NCI-H1436 (cell line): ENCODE measurements at regions not wholly inside any gene's neighbourhood (a gene's known extent, or its start where the extent isn't known, plus 50 kb on each side); places are given as distances from the start of the nearest gene placed in this dataset.

Experiments used
- DNase-seq: peaks from one replicate; lab custom pipeline; 2025; lab: John Stamatoyannopoulos, UW

DNA sequence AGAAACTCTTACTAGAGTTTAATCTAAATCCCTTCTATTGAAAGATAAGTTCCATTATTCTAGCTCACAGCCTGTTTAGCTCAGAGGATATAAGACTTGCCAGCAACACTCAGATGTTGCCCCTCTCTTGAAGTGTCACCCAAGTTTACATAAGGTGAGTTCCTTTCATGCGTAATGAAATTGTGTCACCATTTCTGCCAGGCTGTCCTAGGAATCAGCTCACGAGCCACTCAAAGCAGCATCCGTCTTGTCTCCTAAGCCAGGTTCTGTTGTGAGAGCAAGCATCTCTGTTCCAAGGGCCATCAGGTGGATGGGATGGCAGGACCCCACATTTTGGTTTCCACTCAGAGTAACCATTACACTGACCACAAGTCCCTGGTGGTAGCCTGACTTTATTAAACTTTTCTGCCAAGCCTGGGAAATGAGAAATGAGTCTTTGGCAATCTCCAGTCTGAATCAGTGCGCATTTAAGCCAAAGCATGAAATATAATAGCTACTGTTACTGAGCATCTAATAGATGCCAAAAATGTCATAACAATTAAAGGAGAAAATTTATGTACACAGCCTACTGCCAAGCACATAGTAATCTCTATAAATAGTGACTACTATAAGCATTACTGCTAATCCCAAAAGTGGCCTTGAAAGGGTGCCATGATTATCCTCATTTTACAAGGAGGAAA is 179.6 kb upstream of the MIR17HG start:
- DNase-seq, result no peak

DNA sequence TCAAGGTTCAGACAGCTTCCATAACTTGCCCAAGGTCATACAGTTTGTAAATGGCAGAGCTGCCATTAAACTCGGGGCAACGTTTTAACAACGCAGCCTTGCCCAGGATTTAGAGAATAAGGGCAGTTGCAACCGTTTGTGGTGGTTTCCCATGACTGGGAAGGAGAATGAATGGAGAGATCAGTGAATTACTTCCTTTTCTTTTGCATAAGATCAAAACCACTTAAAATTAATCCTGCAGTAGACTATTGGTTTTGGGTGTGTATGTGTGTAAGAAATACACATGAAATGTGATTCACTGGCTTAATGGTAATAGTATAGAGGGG is 179.1 kb upstream of the MIR17HG start:
- no peak for DNase-seq

DNA sequence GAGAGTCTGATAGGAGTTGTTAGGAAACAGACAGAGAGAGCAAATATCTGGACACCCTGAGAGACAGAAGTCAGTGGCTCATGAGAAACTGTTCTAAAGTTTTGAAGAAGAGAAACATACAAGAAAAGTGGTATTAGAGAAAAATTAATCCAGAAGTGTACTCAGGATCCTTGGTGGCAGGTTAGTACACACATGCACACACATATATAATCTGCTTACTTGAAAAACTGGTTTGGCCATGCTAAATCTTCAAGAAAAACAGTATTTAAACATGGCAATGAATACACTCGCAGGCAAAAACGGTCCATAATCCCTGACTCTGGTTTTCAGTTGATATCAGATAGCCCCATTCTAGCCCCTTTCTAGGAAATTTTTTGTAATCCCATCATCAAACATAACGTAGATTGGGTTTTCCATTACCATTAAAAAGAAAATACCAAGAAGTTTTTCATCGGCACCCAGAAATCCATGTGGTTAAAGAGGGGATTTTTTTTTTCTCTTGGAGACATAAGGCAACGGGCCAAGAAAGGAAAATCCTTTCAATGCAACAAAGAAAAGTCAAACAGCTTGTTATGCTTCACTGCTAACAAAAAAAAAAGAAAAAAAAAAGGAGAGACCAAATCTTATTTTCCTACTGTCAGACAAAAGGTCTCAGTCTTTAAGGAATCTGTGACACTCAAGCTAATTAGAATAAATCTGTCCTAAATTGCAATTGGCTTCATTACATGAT is 178.0 kb upstream of the MIR17HG start:
- DNase-seq, result no peak

DNA sequence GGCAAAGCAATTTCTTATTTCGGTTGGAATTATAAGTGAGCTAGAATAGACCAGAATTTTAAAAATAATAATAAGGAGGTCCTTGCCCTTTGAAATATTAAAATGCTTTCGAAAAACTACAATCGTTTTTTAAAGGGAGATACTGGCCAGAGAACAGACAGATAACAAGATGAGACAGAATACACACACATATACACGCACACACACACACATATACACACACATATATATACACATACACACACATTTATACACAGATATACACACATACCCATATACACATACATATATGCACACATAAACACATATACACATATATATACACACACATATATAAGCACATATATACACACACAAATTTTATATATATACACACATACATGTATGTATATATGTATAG is 175.3 kb upstream of the MIR17HG start:
- no peak for DNase-seq

DNA sequence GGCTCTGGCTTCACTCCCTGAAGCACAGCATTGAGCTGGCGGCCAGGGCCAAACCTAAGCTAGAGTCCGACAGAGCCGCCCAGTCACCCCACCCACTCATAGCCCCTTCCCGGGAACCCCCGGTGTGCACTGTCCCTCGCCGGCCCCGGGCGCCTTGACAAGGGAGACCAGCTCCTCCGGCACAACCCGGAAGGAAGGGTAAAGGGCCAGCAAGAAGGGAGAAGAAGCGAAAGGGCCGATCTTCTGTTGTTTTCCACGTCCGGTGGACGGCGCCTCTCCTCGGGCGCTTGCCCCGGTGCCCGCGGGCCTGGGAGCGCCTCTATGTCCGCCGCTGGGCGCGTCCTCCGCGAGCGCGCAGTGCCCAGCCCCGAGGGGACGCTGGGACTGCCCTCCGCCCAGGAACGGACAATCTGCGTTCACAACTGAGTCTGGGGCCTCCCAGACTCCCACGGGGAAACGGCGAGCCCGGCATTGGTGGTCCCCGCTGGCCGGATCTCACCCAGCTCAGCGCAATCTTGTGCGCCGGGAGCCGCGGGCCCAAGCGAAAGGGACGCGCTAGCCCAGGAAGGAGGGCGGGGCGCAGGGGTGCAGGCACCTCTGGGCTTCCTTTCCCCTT is 172.5 kb upstream of the MIR17HG start:
- DNase-seq, result no peak

DNA sequence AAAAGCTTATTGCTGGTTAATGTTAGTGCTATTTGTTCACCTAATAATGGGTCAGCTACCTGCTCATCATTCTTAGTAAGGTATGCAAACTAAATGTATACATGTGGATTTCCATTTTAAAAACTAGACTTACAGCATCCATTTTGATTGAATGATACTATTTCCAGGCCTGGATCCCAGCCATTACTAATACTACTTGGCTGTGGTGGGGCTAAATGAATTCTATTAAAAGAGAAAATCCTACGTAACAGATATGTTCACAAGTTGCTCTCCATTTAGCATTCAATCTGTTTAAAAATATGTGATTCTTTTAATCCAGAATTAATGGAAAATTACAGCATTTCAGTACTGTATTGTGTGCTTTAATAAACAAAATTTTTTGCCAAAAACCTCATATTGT is 169.4 kb upstream of the MIR17HG start:
- DNase-seq, result no peak

DNA sequence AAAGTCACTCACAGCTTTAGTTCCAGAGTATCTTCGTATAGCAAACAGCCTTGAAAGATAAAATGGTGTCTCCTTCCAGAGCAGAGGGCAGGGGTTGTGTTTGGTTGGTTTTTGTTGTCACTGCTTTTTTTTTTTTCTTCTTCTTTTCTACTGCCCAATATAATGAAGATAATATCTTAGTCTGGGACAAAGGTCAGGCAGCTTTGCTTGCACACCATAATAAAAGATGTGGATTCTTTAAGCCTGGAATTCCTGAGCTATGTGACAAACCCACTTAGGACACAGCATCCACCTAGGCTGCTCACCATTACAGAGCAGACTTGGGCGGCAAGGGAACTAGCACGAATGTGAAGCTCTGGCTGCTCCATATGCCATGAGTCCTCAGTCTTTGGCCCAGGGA is 165.6 kb upstream of the MIR17HG start:
- DNase-seq, result no peak

DNA sequence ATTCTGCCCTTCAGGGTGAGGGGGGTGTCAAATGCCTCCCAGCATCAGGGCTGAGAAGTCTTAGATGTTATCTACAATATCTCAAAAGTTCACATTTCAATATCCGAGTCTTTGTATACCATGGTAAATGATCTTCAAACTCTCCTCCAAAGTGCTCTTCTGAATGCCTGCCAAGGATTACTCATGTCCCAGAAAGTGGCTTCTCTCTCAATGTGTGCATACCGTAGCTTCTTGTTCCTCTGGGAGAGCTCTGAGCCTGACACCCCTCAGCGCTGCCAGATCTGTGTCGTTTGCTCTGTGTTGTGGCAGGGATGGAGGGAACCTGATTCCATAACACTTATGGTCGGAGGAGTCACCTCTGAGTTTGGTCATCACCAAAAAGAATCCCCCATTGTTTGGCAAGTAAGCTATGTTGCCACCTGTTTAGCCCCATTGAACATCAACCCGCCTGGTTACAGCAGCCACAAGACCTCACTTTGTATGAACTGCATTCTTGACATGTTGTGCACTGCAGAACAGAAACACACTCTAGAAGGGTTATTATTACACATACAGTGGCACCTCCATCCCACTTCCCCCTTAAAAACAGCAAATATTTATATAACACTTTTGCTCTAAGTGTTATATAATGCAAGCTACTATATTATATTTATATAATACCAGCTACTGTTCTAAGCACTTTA is 163.1 kb upstream of the MIR17HG start:
- DNase-seq, result no peak

DNA sequence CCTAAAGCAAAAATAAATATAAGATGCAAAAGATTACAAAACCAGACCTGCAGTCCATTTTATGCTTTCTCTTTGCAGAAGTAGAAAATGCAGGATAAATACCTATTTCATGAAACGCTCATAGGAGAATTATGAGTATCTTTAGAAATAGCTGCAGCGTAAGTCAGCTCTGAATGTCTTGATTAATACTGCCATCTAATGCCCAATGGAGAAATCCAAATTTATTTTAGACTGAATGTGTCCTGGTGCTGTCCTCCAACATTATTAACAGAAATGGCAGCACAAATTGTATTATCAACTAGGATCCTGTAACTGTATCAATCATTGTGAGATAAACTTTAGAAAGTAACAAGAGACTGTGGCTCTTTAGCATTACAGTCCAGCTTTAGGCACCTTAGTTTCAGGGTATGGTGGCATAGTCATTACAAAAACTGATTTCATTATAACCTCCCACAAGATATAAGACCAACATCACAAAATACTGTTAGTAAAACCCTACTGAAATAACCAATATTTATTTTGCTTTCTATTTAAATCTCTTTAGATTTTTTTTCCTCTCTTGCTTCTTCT is 162.1 kb upstream of the MIR17HG start:
- no peak for DNase-seq

DNA sequence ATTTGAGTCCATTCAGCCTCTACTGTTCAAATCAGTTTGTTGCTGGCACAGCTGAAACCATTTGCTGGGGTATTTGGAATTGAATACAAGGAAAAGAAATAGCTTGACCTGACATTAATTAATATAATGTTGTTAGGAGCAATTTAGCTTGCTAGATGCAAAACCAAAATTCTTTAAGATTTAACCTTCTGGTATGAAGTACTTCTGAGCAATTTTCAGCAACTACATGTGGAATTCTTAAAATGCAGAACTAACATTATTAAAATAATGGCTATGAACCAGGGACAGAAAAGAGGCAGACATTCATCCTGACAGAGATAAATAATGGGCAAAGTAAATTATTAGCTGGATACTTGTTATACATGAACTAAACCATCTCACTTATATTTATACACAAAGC is 160.0 kb upstream of the MIR17HG start:
- no peak for DNase-seq

DNA sequence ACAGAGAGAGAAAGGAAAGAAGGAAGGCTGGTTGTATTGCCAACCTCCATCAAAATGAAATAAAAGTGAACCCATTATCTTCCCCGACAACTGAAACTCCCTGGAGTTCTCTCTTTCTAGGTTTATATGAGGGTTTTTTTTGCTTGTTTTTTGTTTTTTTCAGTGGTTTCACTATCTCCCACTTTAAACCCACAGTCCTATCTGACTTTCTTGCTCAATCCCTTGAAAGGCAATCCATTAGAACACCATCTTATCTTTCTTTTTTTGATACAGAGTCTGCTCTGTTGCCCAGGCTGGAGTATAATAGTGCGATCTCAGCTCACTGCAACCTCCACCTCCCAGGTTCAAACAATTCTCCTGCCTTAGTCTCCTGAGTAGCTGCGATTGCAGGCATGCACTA is 158.0 kb upstream of the MIR17HG start:
- DNase-seq, result no peak

DNA sequence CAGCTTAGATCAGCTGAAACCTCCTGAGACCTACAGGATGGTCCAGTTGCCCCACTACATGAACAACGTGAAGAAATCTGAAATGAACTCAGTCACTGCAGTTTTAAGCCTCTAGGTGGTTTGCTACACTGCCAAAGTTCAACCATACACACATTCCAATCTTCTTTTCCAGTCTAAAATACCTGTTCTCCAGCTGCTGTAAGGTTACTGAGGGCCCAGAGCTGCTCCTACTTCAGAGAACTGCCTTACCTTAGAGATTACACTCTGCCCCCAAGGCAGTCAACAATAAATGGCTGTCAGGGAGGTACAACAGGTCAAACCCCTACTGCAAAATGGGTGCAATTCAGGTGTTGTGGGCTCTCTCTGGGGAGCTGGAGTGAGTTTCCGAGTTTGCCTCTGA is 154.1 kb upstream of the MIR17HG start:
- no peak for DNase-seq

DNA sequence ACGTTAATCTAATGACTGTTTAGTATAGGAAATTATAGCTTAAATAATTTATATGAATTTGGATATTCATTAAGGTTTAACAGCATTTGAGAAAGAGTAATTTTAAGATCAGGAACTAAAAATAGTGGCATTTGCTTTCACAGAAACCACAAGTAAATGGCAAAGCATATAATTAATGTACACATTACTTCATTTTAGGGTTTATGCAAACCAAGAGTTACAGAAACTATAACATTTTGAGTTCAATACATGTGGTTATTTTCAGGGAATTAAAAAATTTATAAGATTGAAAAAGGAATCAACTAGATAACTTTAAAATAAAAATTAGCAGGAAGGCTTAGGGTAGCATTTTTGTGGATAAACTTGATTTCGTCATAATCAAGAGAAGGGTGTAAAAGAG is 151.7 kb upstream of the MIR17HG start:
- no peak for DNase-seq

DNA sequence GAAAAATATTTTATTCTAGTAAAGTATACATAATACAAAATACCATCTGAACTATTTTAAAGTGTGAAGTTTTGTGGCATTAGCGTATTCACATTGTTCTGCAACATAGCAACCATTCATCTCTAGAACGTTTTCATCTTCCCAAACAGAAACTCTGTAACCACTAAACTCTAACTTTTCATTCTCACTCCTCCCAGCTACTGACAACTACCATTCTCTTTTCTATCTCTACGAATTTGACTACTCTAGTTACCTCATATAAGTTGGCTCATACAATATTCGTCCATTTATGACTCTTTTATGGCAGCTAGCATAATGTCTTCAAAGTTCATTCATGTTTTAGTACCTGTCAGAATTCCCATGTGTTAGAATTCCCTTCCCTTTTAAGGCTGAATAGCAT is 150.5 kb upstream of the MIR17HG start:
- no peak for DNase-seq

DNA sequence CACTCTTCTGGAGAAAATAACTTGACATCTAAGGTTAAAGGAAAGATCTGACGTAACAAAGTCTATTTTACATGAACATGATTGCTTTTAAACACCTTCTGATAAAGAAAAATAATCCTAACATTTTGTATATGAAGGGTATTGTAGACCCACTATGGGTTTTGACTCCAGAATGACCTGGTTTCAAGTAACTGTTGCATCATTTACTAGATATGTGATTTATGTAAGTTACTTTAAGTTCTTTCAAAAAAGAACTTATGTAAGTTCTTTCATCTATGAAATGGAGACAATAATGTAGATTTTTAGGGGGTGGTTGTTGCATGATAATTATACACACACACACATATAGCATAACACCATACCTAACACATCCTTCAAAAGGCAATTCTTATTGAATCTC is 147.6 kb upstream of the MIR17HG start:
- DNase-seq, result no peak

DNA sequence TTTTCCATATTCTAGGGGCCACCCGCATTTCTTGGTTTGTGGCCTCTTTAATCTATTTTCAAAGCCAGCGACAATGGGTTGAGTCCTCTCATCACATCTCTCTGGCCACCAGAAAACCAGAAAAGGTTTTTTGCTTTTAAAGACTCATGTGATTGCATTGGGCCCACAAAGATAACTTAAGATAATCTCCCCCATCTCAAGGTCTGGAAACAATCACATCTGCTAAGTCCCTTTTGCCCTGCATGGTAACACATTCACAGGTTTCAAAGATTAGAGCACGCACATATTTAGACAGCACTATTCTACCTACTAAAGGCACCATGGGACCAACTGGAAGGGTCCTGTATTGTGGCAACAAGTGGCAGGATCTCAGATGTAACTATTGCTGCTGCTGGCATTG is 147.0 kb upstream of the MIR17HG start:
- no peak for DNase-seq

DNA sequence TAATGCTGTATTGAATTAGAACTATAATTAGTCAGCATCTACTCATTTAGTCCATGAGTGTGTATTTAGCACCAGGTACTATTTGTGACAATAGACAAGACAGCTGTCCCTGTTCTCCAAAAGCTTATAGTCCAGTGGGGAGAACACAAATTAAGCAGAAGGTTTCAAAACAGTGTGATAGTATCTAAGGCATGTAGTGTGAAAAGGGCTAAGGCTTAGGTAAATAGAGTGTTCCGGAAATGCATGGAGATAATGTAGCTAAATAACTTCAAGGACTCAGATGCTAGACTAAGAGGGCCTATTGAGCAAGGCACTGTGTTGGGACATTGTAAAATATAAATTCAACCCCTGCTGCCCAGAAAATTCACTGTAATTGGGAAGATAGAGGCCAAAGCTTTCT is 144.1 kb upstream of the MIR17HG start:
- no peak for DNase-seq

DNA sequence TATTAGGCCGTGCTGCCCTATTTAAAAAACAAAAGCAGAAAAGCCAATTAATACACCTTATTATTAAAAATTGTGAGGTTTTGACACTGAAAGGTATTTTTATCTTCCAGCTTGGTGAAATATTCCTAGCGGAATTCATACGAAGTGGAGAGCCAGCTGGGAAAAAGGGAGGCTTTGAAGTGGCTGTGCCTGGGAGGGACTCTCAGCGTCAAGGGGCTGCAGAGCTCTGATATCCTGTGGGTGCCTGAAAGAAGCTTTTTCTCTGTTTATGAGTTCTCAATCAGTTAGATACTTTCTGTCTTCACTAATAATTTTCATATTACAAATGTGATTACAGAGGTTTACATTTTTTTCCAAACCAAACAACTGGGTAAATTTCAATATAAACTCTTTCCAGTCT is 140.2 kb upstream of the MIR17HG start:
- no peak for DNase-seq

DNA sequence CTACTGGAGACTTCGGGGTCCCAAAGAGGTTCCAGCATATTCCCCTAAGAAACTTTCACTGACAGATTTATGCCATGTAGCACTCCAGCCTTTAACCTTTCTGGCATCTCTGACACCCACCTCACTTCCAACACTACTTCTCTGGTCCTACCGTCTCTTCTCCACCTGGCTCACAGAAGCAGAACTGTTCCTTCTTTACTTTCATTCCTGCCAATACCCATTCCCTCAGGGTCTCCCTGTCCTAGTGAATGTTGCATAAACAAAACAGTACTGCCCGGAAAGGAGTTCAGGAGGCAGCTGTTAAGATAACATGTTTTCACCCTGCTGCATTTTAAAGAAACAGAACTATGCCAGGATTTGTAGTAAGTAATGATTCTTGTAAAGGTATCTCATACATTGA is 136.0 kb upstream of the MIR17HG start:
- DNase-seq, result no peak

DNA sequence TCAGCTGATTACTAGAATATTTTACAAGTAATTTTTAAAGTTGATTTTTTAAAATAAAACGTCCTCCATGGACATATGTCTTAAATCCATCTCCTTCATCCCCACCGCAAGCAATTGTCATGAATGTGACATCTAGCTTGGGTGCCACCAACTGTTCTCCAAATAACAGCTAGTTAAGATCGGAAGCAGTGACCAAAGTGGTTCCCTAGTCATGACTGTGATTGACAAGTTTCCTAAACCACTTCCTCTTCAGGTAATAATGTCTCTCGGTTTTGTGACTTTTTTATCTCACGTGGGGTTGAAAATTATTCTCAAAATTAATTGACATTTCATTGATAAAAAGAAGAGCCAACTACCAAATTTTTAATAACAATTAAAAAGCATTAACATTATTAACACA is 135.3 kb upstream of the MIR17HG start:
- DNase-seq, result no peak

DNA sequence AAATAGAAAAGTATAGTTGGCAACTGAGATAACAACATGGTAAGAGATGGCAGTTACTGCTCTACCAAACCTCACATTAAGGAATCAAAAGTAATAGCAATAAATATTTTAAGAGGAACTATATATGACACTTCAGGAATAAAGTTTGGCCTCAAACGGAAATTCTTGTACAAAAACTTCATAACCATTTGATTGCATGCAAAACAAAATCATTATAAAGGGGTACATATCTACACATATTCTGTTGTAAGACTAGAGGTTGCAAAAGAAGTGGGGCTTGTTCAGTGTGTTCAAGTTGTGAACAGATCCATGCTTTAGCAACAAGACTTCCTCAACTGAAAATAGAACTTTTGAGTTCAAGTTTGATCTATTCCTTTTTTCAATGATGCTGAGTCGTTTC is 133.5 kb upstream of the MIR17HG start:
- no peak for DNase-seq

DNA sequence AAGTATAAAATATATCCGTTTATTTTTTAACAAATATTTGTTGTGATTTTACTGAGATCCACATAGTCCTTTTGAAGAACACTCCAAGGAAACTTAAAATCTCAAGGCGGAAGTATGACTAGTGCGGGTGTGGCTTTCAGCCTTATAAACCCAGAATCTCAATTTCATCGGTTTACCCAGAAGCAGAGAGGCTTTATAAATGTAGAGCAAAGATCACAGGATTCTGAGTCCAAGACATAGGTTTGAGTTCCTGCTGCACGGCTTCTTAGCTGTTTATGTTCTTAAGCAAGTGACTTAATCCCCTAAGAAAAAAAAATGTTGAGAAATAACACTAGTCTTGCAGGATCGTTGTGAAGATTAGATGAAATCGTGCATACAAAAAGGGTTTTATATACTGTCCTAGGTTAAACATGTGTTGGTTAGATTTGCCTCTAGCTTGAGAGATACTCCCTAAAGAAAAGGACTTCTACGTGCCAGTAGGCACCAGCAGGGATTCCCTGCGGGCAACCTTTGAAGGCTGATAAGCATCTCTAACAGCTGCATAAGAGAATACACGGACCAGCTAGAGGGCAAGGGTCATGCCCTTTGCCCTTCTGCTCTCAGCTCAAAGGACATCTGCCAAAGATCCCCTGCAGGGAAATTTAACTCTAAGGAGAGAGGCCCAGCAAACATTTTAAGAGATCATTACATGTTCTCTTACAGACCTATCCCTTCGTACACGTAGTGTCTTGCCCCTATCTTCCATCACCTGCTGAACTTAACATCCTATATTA is 130.4 kb upstream of the MIR17HG start:
- no peak for DNase-seq
